Erythroblast (primary cell): ENCODE measurements at regions not wholly inside any gene's neighbourhood (a gene's known extent, or its start where the extent isn't known, plus 50 kb on each side); places are given as distances from the start of the nearest gene placed in this dataset.

Source experiments
- GATA1 ChIP-seq: IDR thresholded peaks from 2 replicates; pipeline ENCODE4 v1.6.1; 2011; ENCODE audit warnings: low read depth, mild to moderate bottlenecking, control low read depth, low read length, moderate library complexity
- POLR2A ChIP-seq: IDR thresholded peaks from 2 replicates; pipeline ENCODE4 v1.6.1; 2011; ENCODE audit warnings: mild to moderate bottlenecking, low read length

GRCh38 chr12:19053218-19053617, 76.3 kb upstream of the PLEKHA5 start:
- TF ChIP-seq POLR2A (no peak), GATA1 (no peak)
